ENCODE measurements at regions not wholly inside any gene's neighbourhood (a gene's known extent, or its start where the extent isn't known, plus 50 kb on each side); places are given as distances from the start of the nearest gene placed in this dataset.

DNA sequence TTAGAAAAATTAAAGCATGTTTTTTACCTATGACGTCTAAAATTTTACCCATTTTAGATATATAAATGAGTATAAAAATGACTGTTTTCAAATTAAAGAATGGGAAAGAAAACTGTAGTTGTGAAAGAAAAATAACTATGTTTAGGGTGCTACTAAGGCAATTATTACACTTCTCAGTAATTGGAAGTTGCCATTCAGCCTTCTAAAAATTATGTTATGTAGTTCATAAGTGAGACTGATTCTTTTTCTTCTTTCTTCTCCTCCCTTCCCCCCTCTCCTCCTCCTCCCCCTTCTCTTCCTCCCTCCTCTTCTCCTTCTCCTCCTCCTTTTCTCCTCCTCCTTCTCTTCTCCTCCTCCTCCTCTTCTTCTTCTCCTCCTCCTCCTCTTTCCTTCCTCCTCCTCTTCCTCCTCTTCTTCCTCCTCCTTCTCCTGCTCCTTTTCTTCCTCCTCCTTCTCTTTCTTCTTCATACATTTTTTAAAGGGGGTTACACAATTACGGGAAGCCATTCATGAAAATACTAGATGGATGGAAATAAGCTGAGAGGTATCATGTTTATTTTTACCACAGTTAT lies 223.6 kb downstream of the CETN3 start:
- H4K20me1 ChIP-seq (ENCODE audit: insufficient read depth, poor library complexity, severe bottlenecking) = no peaks in the 10 kb centered on the region
- H3K4me1 ChIP-seq (ENCODE audit: insufficient read depth) = peaks cover 18% of the 10 kb centered on the region
- WGBS (ENCODE audit: low lambda C conversion rate, missing lambda C conversion rate) = 90% methylated on average over 2 of the region's 2 CpGs
- H2AFZ ChIP-seq = no peak overlapping the region
- no peak for DNase-seq (ENCODE audit: low spot score)
- no peaks in the 10 kb centered on the region for H3K36me3 ChIP-seq (replicated peaks; ENCODE audit: insufficient read depth, low read depth)
- TF ChIP-seq EZH2phosphoT487 (IDR thresholded peaks at IDR 0.05; ENCODE audit: low read depth, severe bottlenecking, unreplicated experiment) = no peak
- H3K9me3 ChIP-seq (ENCODE audit: low read depth) = no peaks in the 10 kb centered on the region
- H3K27me3 ChIP-seq = no peaks in the 10 kb centered on the region
- no peaks in the 10 kb centered on the region for H3K9me2 ChIP-seq (replicated peaks; ENCODE audit: insufficient read depth)
- H3K4me2 ChIP-seq = no peak overlapping the region
- no peak overlapping the region for H3K27ac ChIP-seq
- H3K4me3 ChIP-seq = no peak overlapping the region
- H3K79me2 ChIP-seq = no peaks in the 10 kb centered on the region

DNA sequence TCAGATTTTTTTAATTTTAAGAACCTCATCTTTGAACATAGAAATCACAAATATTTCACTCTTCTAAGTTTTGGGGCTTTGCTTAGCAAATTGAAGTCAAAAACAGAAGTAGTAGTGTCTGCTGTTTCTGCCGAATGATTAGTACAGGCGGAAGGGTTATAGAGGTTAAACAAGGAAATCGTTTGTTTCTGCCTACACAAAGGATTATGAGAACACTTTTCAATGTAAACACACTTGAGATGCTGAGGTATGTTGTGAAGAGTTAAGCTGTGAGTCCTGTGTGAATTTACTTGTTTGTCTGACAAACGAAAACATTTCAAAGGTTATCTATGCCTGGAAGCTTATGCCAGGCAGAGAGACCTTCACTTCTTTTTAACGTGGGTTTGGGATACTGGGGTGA lies 224.8 kb downstream of the CETN3 start:
- Histone ChIP-seq H3K4me1 (ENCODE audit: insufficient read depth) (peaks cover 9% of the 10 kb centered on the region), H3K79me2 (no peaks in the 10 kb centered on the region), H4K20me1 (ENCODE audit: insufficient read depth, poor library complexity, severe bottlenecking) (no peaks in the 10 kb centered on the region), H3K27ac (no peak overlapping the region), H3K9me3 (ENCODE audit: low read depth) (no peaks in the 10 kb centered on the region), H3K36me3 (replicated peaks; ENCODE audit: insufficient read depth, low read depth) (no peaks in the 10 kb centered on the region), H3K9me2 (replicated peaks; ENCODE audit: insufficient read depth) (no peaks in the 10 kb centered on the region), H2AFZ (peak overlapping the region; percentile 32), H3K27me3 (no peaks in the 10 kb centered on the region), H3K4me2 (peak overlapping the region; percentile 5), H3K4me3 (no peak overlapping the region)
- DNase-seq (ENCODE audit: low spot score) = no peak
- WGBS (ENCODE audit: low lambda C conversion rate, missing lambda C conversion rate) = 26% methylated on average over 5 of the region's 5 CpGs
- TF ChIP-seq EZH2phosphoT487 (IDR thresholded peaks at IDR 0.05; ENCODE audit: low read depth, severe bottlenecking, unreplicated experiment) (no peak), EZH2 (IDR thresholded peaks at IDR 0.05; ENCODE audit: borderline replicate concordance) (no peak)
- TF ChIP-seq, protein P1, sequence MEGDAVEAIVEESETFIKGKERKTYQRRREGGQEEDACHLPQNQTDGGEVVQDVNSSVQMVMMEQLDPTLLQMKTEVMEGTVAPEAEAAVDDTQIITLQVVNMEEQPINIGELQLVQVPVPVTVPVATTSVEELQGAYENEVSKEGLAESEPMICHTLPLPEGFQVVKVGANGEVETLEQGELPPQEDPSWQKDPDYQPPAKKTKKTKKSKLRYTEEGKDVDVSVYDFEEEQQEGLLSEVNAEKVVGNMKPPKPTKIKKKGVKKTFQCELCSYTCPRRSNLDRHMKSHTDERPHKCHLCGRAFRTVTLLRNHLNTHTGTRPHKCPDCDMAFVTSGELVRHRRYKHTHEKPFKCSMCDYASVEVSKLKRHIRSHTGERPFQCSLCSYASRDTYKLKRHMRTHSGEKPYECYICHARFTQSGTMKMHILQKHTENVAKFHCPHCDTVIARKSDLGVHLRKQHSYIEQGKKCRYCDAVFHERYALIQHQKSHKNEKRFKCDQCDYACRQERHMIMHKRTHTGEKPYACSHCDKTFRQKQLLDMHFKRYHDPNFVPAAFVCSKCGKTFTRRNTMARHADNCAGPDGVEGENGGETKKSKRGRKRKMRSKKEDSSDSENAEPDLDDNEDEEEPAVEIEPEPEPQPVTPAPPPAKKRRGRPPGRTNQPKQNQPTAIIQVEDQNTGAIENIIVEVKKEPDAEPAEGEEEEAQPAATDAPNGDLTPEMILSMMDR (IDR thresholded peaks at IDR 0.05; ENCODE audit: poor library complexity) = no peak

DNA sequence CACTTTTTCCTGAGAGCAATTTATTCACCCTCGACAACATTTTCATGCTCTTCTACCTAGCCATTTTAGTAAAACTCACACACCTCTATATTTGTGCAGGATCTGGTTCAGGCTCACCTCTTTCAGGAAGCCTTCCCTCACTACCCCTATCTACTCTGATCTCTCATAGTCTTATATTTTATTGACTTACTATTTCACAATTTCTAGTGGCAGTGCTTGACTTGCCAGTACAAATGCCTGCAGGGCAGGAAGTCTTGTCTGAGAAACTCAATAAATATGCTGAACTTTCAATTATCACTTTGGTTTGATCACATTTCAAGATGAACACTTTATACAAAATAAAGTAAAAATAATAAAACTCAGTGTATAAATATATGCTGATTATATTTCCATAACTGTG lies 226.8 kb downstream of the CETN3 start:
- no peak for DNase-seq (ENCODE audit: low spot score)
- no peaks in the 10 kb centered on the region for H3K36me3 ChIP-seq (replicated peaks; ENCODE audit: insufficient read depth, low read depth)
- 96% methylated on average over 1 of the region's 1 CpG for WGBS (ENCODE audit: low lambda C conversion rate, missing lambda C conversion rate)
- H3K79me2 ChIP-seq = no peaks in the 10 kb centered on the region
- peaks cover 9% of the 10 kb centered on the region for H3K4me1 ChIP-seq (ENCODE audit: insufficient read depth)
- H4K20me1 ChIP-seq (ENCODE audit: insufficient read depth, poor library complexity, severe bottlenecking) = no peaks in the 10 kb centered on the region
- H3K9me3 ChIP-seq (ENCODE audit: low read depth) = no peaks in the 10 kb centered on the region
- H2AFZ ChIP-seq = no peak overlapping the region
- H3K27me3 ChIP-seq = no peaks in the 10 kb centered on the region
- no peak overlapping the region for H3K27ac ChIP-seq
- no peak overlapping the region for H3K4me3 ChIP-seq
- TF ChIP-seq EZH2phosphoT487 (IDR thresholded peaks at IDR 0.05; ENCODE audit: low read depth, severe bottlenecking, unreplicated experiment) = no peak
- TF ChIP-seq, protein P1 (IDR thresholded peaks at IDR 0.05; ENCODE audit: poor library complexity) = no peak
- TF ChIP-seq EZH2 (IDR thresholded peaks at IDR 0.05; ENCODE audit: borderline replicate concordance) = no peak
- no peak overlapping the region for H3K4me2 ChIP-seq
- no peaks in the 10 kb centered on the region for H3K9me2 ChIP-seq (replicated peaks; ENCODE audit: insufficient read depth)

DNA sequence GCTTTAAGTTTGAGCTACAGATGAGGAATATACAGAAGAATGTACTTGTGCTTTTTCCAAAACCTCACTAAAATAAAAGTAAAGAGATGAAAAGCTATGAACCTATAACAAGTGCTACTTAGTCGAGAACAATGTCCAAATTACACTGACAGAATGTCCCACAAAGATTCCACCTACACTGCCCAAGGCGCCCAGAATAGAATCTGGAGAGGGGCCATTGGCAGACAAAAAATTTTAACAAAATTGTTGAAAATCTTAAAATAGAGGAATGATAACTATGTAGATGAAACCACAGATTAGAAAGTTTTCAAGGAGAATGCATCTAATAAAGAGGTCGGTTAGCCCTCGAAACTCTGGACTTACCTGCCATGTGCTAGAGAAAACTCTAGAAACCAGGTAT lies 235.3 kb downstream of the CETN3 start:
- no peaks in the 10 kb centered on the region for H3K9me3 ChIP-seq (ENCODE audit: low read depth)
- H2AFZ ChIP-seq = no peak overlapping the region
- H3K4me3 ChIP-seq = no peak overlapping the region
- no peak overlapping the region for H3K27ac ChIP-seq
- H3K27me3 ChIP-seq = no peaks in the 10 kb centered on the region
- no peak overlapping the region for H3K4me2 ChIP-seq
- no peaks in the 10 kb centered on the region for H3K36me3 ChIP-seq (replicated peaks; ENCODE audit: insufficient read depth, low read depth)
- DNase-seq (ENCODE audit: low spot score) = no peak
- WGBS (ENCODE audit: low lambda C conversion rate, missing lambda C conversion rate) = 92% methylated on average over 4 of the region's 4 CpGs
- H3K9me2 ChIP-seq (replicated peaks; ENCODE audit: insufficient read depth) = no peaks in the 10 kb centered on the region
- no peak for TF ChIP-seq EZH2 (IDR thresholded peaks at IDR 0.05; ENCODE audit: borderline replicate concordance)
- TF ChIP-seq, protein P1 (IDR thresholded peaks at IDR 0.05; ENCODE audit: poor library complexity) = no peak
- TF ChIP-seq EZH2phosphoT487 (IDR thresholded peaks at IDR 0.05; ENCODE audit: low read depth, severe bottlenecking, unreplicated experiment) = no peak
- no peaks in the 10 kb centered on the region for H3K4me1 ChIP-seq (ENCODE audit: insufficient read depth)
- no peaks in the 10 kb centered on the region for H4K20me1 ChIP-seq (ENCODE audit: insufficient read depth, poor library complexity, severe bottlenecking)
- H3K79me2 ChIP-seq = no peaks in the 10 kb centered on the region
